IMR-90 (cell line): ENCODE measurements at regions not wholly inside any gene's neighbourhood (a gene's known extent, or its start where the extent isn't known, plus 50 kb on each side); places are given as distances from the start of the nearest gene placed in this dataset.

Experiments
- ATAC-seq: fragments of 200-7000 bp; cut with Tn5 transposase; 2 replicates; pipeline ENCODE4 v1.9.1; 2020; ENCODE audit warnings: low read depth, mild to moderate bottlenecking, moderate library complexity
- BruUV-seq: library from RNA; stranded (reverse); fragments of 400-500 nt; replicated peaks from 2 replicates; lab custom pipeline; 2021; lab: Mats Ljungman, UMichigan
- CTCF ChIA-PET: fragments of 300-600 bp; formaldehyde crosslinking; extraction: SDS; loops from one replicate; lab custom pipeline; 2021; ENCODE audit warnings: antibody characterized with exemption; lab: Yijun Ruan, JAX
- POLR2A ChIA-PET: fragments of 300-600 bp; sonication (Branson Sonifier 250); formaldehyde crosslinking; loops from one replicate; lab custom pipeline; 2022; ENCODE audit warnings: antibody characterized with exemption; ENCODE audit not compliant: unreplicated experiment; lab: Charles Lee
- DNase-seq: peaks from one replicate; pipeline ENCODE4 v3.0.0; 2013
- H2AFZ ChIP-seq: replicated peaks from 2 replicates; pipeline ENCODE3; 2013; ENCODE audit warnings: low read length, mild to moderate bottlenecking; ENCODE audit not compliant: poor library complexity
- H2AK5ac ChIP-seq: 2 replicates; pipeline ENCODE4 v1.6.1; 2013; ENCODE audit warnings: low read depth, low read length, inconsistent platforms
- H2AK9ac ChIP-seq: replicated peaks from 2 replicates; pipeline ENCODE3; 2013; ENCODE audit warnings: mild to moderate bottlenecking, low read depth, low read length, moderate library complexity; ENCODE audit not compliant: poor library complexity
- H2BK120ac ChIP-seq: 2 replicates; pipeline ENCODE4 v1.6.1; 2013; ENCODE audit warnings: low read depth, low read length, inconsistent platforms
- H2BK15ac ChIP-seq: 3 replicates; pipeline ENCODE4 v1.6.1; 2013; ENCODE audit warnings: low read depth, low read length, inconsistent platforms
- H2BK20ac ChIP-seq: 2 replicates; pipeline ENCODE4 v1.6.1; 2013; ENCODE audit warnings: low read depth, mild to moderate bottlenecking, inconsistent platforms, low read length, moderate library complexity
- H2BK5ac ChIP-seq: 2 replicates; pipeline ENCODE4 v1.6.1; 2013; ENCODE audit warnings: mild to moderate bottlenecking, low read depth, low read length, inconsistent platforms; ENCODE audit not compliant: poor library complexity, severe bottlenecking
- H3K14ac ChIP-seq: replicated peaks from 2 replicates; pipeline ENCODE4 v1.6.1; 2013; ENCODE audit warnings: low read depth, low read length, inconsistent platforms
- H3K18ac ChIP-seq: 2 replicates; pipeline ENCODE4 v1.6.1; 2013; ENCODE audit warnings: low read depth, low read length, control low read depth
- H3K23ac ChIP-seq: 2 replicates; pipeline ENCODE4 v1.6.1; 2013; ENCODE audit warnings: low read depth, low read length, inconsistent platforms
- H3K27ac ChIP-seq: 2 replicates; pipeline ENCODE4 v1.5.1; 2013; ENCODE audit warnings: mild to moderate bottlenecking, control low read depth, low read length; ENCODE audit not compliant: insufficient read depth
- H3K27me3 ChIP-seq: 2 replicates; pipeline ENCODE4 v1.6.1; 2013; ENCODE audit warnings: low read length; ENCODE audit not compliant: control insufficient read depth, insufficient read depth
- H3K36me3 ChIP-seq: 2 replicates; pipeline ENCODE4 v1.6.1; 2013; ENCODE audit warnings: low read length, mixed read lengths; ENCODE audit not compliant: control insufficient read depth, insufficient read depth
- H3K4ac ChIP-seq: 2 replicates; pipeline ENCODE4 v1.6.1; 2013; ENCODE audit warnings: low read depth, low read length, inconsistent platforms
- H3K4me1 ChIP-seq: 2 replicates; pipeline ENCODE4 v1.6.1; 2013; ENCODE audit warnings: low read length, mixed read lengths; ENCODE audit not compliant: control insufficient read depth, insufficient read depth
- H3K4me2 ChIP-seq: 2 replicates; pipeline ENCODE4 v1.6.1; 2013; ENCODE audit warnings: low read depth, mild to moderate bottlenecking, control low read depth, low read length, moderate library complexity
- H3K4me3 ChIP-seq: 2 replicates; pipeline ENCODE4 v1.5.1; 2013; ENCODE audit warnings: low read depth, mild to moderate bottlenecking, control low read depth, low read length, moderate library complexity; ENCODE audit not compliant: insufficient read depth
- H3K56ac ChIP-seq: 2 replicates; pipeline ENCODE4 v1.6.1; 2013; ENCODE audit warnings: low read length, inconsistent platforms; ENCODE audit not compliant: insufficient read depth; ENCODE audit errors: extremely low read depth
- H3K79me1 ChIP-seq, 2 experiments: 2 replicates each; pipeline ENCODE4 v1.6.1; 2013; ENCODE audit warnings: low read length in 2 of 2, inconsistent platforms in 1 of 2, low read depth in 1 of 2
- H3K9ac ChIP-seq: 2 replicates; pipeline ENCODE4 v1.6.1; 2013; ENCODE audit warnings: low read depth, low read length, control low read depth
- H3K9me1 ChIP-seq: 2 replicates; pipeline ENCODE4 v1.6.1; 2013; ENCODE audit warnings: low read length, inconsistent platforms; ENCODE audit not compliant: insufficient read depth
- H3K9me3 ChIP-seq: 2 replicates; pipeline ENCODE4 v1.6.1; 2013; ENCODE audit warnings: low read length; ENCODE audit not compliant: control insufficient read depth, insufficient read depth
- H4K20me1 ChIP-seq: 2 replicates; pipeline ENCODE4 v1.6.1; 2013; ENCODE audit warnings: low read length, inconsistent platforms; ENCODE audit not compliant: insufficient read depth
- H4K5ac ChIP-seq: 2 replicates; pipeline ENCODE4 v1.6.1; 2013; ENCODE audit warnings: mild to moderate bottlenecking, low read depth, low read length, control low read depth
- H4K8ac ChIP-seq, 2 experiments: 2 replicates each; pipeline ENCODE4 v1.6.1; 2013; ENCODE audit warnings: low read depth in 2 of 2, low read length in 2 of 2, control low read depth in 1 of 2, inconsistent platforms in 1 of 2
- H4K91ac ChIP-seq: 2 replicates; pipeline ENCODE4 v1.6.1; 2013; ENCODE audit warnings: low read depth, low read length, inconsistent platforms; ENCODE audit not compliant: insufficient read depth
- CEBPB ChIP-seq: IDR thresholded peaks from 2 replicates; pipeline ENCODE4 v1.6.1; 2012; ENCODE audit warnings: low read depth, low read length, improper control_type of control experiment
- CTCF ChIP-seq: conservative IDR thresholded peaks from 2 replicates; pipeline ENCODE4 v1.5.1; 2012; ENCODE audit warnings: mild to moderate bottlenecking, low read depth, low read length, improper control_type of control experiment
- MAFK ChIP-seq: IDR thresholded peaks from 2 replicates; pipeline ENCODE4 v1.6.1; 2012; ENCODE audit warnings: low read depth, low read length, improper control_type of control experiment
- NFE2L2 ChIP-seq: fragments of 150-350 bp; IDR thresholded peaks from 2 replicates; pipeline ENCODE4 v1.6.1; 2016; ENCODE audit warnings: low read depth, mild to moderate bottlenecking, low read length
- POLR2A ChIP-seq: IDR thresholded peaks from 2 replicates; pipeline ENCODE4 v1.6.1; 2012; ENCODE audit warnings: mild to moderate bottlenecking, low read depth, low read length
- RAD21 ChIP-seq: IDR thresholded peaks from 2 replicates; pipeline ENCODE4 v1.6.1; 2012; ENCODE audit warnings: low read length, improper control_type of control experiment
- RCOR1 ChIP-seq: IDR thresholded peaks from 2 replicates; pipeline ENCODE4 v1.6.1; 2012; ENCODE audit warnings: mild to moderate bottlenecking, low read length, improper control_type of control experiment; ENCODE audit not compliant: insufficient replicate concordance
- RFX5 ChIP-seq: IDR thresholded peaks from 2 replicates; pipeline ENCODE4 v1.8.0; 2012; ENCODE audit warnings: low read depth, mild to moderate bottlenecking, low read length, moderate library complexity
- WGBS, 2 experiments: methylation state at CpG; one replicate each; pipeline versions ENCODE4 v1.1.5 to v1.1.7; 2013; ENCODE audit warnings: missing lambda C conversion rate in 2 of 2; ENCODE audit not compliant: insufficient read length in 1 of 2; ENCODE audit errors: extremely low coverage in 2 of 2; 5-methylcytosine and 5-hydroxymethylcytosine counted together
- dilution Hi-C: fragments of 300-500 bp; cut with HindIII; formaldehyde crosslinking; loops from one replicate; pipeline ENCODE4 v1.14.3; 2018; ENCODE audit warnings: low sequenced_read_pairs; ENCODE audit not compliant: unreplicated experiment
- in situ Hi-C: fragments of 300-500 bp; cut with MboI; formaldehyde crosslinking; loops from 3 replicates; pipeline ENCODE4 v1.14.3; 2019; ENCODE audit warnings: low sequenced_read_pairs, inconsistent platforms, mixed read lengths
- intact Hi-C: fragments of 100-400 bp; cut with micrococcal nuclease; formaldehyde crosslinking; loops from 2 replicates; pipeline ENCODE4 v1.10.0; 2022

DNA sequence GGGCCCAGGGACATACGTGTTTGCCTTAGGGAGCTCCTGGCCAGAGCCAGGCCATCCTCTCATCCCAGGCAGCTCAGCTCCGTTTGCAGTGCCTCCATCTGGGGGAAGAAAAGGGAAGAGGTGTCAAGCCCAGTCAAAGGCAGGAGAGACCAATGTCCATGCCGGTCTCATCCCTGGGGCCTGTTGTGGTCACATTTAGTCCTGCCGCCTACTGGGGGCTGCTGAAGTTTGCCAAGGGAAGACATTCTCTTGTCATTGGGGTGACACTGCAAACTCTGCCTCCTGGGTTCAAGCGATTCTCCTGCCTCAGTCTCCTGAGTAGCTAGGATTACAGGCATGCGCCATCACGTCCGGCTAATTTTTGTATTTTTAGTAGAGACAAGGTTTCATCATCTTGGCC is 195.2 kb downstream of the UQCRFS1 start:
- in situ Hi-C loops: no loop called here
- ChIA-PET CTCF (no interaction called here), POLR2A (no interaction called here)
- no peak overlapping the region for H3K9ac ChIP-seq
- H2BK15ac ChIP-seq: no peak overlapping the region
- no peak overlapping the region for H4K5ac ChIP-seq
- H2BK120ac ChIP-seq: no peak overlapping the region
- no peak overlapping the region for H2AK5ac ChIP-seq
- H4K8ac ChIP-seq: no peak overlapping the region
- BruUV-seq: no TSS peak
- H3K4me1 ChIP-seq: no peaks in the 10 kb centered on the region
- intact Hi-C loops: no loop called here
- no peaks in the 10 kb centered on the region for H4K20me1 ChIP-seq
- 71% methylated on average over 4 of the region's 8 CpGs; no CpG with 5 or more reads in 1 of the 2 experiments for WGBS, 2 experiments
- H3K9me1 ChIP-seq: no peaks in the 10 kb centered on the region
- no peaks in the 10 kb centered on the region for H3K36me3 ChIP-seq
- dilution Hi-C loops: no loop called here
- no peak overlapping the region for H3K14ac ChIP-seq
- H2AK9ac ChIP-seq: no peak overlapping the region
- ATAC-seq: no peak
- H2BK5ac ChIP-seq: no peak overlapping the region
- H3K27me3 ChIP-seq: no peaks in the 10 kb centered on the region; the same call in 1 of the 2 replicates
- no peak overlapping the region for H3K56ac ChIP-seq
- no peak overlapping the region for H3K27ac ChIP-seq
- H3K4me2 ChIP-seq: no peak overlapping the region
- no peak for TF ChIP-seq RFX5
- TF ChIP-seq RCOR1: no peak
- no peak for TF ChIP-seq RAD21
- no peak for TF ChIP-seq NFE2L2
- TF ChIP-seq POLR2A: no peak
- TF ChIP-seq CTCF: no peak
- no peak for TF ChIP-seq CEBPB
- TF ChIP-seq MAFK: no peak
- H2AFZ ChIP-seq: no peak overlapping the region
- H3K9me3 ChIP-seq: 0 out of 2 replicates have a peak, but pooled peaks cover 2% of the 10 kb centered on the region
- H3K79me1 ChIP-seq: no peaks in the 10 kb centered on the region
- H2BK20ac ChIP-seq: no peak overlapping the region
- H3K23ac ChIP-seq: no peak overlapping the region
- H3K4me3 ChIP-seq: no peak overlapping the region
- H4K91ac ChIP-seq: no peak overlapping the region
- no peak overlapping the region for H3K18ac ChIP-seq
- H3K4ac ChIP-seq: no peak overlapping the region
- DNase-seq: no peak
